Panc1 (cell line): ENCODE measurements at regions not wholly inside any gene's neighbourhood (a gene's known extent, or its start where the extent isn't known, plus 50 kb on each side); places are given as distances from the start of the nearest gene placed in this dataset.

Experiments
- ATAC-seq: fragments of 200-7000 bp; cut with Tn5 transposase; 2 replicates; pipeline ENCODE4 v1.9.1; 2020; ENCODE audit warnings: mild to moderate bottlenecking, moderate library complexity
- BruUV-seq: library from RNA; stranded (reverse); fragments of 400-500 nt; replicated peaks from 2 replicates; lab custom pipeline; 2021; lab: Mats Ljungman, UMichigan
- CTCF ChIA-PET: fragments of 300-600 bp; sonication (Branson Sonifier 250); formaldehyde crosslinking; loops from one replicate; lab custom pipeline; 2022; ENCODE audit warnings: antibody characterized with exemption; lab: Charles Lee
- POLR2A ChIA-PET: fragments of 300-600 bp; sonication (Branson Sonifier 250); formaldehyde crosslinking; loops from one replicate; lab custom pipeline; 2022; ENCODE audit warnings: antibody characterized with exemption; lab: Charles Lee
- DNase-seq: peaks from one replicate; pipeline ENCODE4 v3.0.0-alpha.2; 2010; ENCODE audit warnings: low read depth, low spot score
- H3K27ac ChIP-seq: 2 replicates; pipeline ENCODE4 v1.5.1; 2011; ENCODE audit warnings: mild to moderate bottlenecking, low read length, inconsistent platforms
- H3K27me3 ChIP-seq: fragments of 200-500 bp; sonication (Bioruptor generic); 2 replicates; pipeline ENCODE4 v1.6.0; 2014; ENCODE audit warnings: low read length, inconsistent platforms; ENCODE audit not compliant: control insufficient read depth, insufficient read depth
- H3K36me3 ChIP-seq: fragments of 200-500 bp; sonication (Bioruptor generic); 2 replicates; pipeline ENCODE4 v1.5.1; 2014; ENCODE audit warnings: inconsistent platforms, mild to moderate bottlenecking, low read length, moderate library complexity; ENCODE audit not compliant: control insufficient read depth, insufficient read depth
- H3K4me1 ChIP-seq: 2 replicates; pipeline ENCODE4 v1.5.1; 2011; ENCODE audit warnings: inconsistent platforms, mild to moderate bottlenecking, low read length, moderate library complexity; ENCODE audit not compliant: control insufficient read depth, insufficient read depth
- H3K4me3 ChIP-seq, 2 experiments: 2 replicates each; pipeline ENCODE4 v1.5.1; 2011 to 2012; ENCODE audit warnings: low read depth in 2 of 2, low read length in 2 of 2, mild to moderate bottlenecking in 2 of 2, inconsistent platforms in 1 of 2, moderate library complexity in 1 of 2
- H3K9me3 ChIP-seq: fragments of 200-500 bp; sonication (Bioruptor generic); 2 replicates; pipeline ENCODE4 v1.5.1; 2014; ENCODE audit warnings: low read depth, mild to moderate bottlenecking, inconsistent platforms, low read length, moderate library complexity; ENCODE audit not compliant: control insufficient read depth, insufficient read depth
- POLR2AphosphoS5 ChIP-seq: IDR thresholded peaks from 2 replicates; pipeline ENCODE4 v1.6.1; 2012; ENCODE audit warnings: mild to moderate bottlenecking, low read depth, low read length, moderate library complexity
- SIN3A ChIP-seq: IDR thresholded peaks from 2 replicates; pipeline ENCODE4 v1.6.1; 2012; ENCODE audit warnings: low read depth, mild to moderate bottlenecking, low read length, moderate library complexity, borderline replicate concordance; ENCODE audit not compliant: insufficient read depth
- TCF7L2 ChIP-seq: IDR thresholded peaks from 2 replicates; pipeline ENCODE4 v1.6.1; 2011; ENCODE audit warnings: mild to moderate bottlenecking, low read depth, low read length, inconsistent platforms
- in situ Hi-C: cut with HindIII; loops from 2 replicates; pipeline ENCODE4 v1.10.0; 2016; ENCODE audit warnings: low sequenced_read_pairs, low pct_unique_long_range_greater_than_20kb
- intact Hi-C: fragments of 100-400 bp; cut with micrococcal nuclease; formaldehyde crosslinking; loops from one replicate; pipeline ENCODE4 v1.10.0; 2022; ENCODE audit not compliant: unreplicated experiment
- TF ChIP-seq, protein P1 (sequence below): fragments of 450-650 bp; IDR thresholded peaks from 2 replicates; pipeline ENCODE4 v1.5.1; 2017; ENCODE audit warnings: mild to moderate bottlenecking
- TF ChIP-seq, protein P2 (sequence below), 2 experiments: IDR thresholded peaks; 2 replicates each; pipeline ENCODE4 v1.6.1; 2011 to 2012; ENCODE audit warnings: low read depth in 2 of 2, control low read depth in 1 of 2, low read length in 1 of 2, mild to moderate bottlenecking in 1 of 2, moderate library complexity in 1 of 2; ENCODE audit not compliant: insufficient read depth in 1 of 2

DNA sequence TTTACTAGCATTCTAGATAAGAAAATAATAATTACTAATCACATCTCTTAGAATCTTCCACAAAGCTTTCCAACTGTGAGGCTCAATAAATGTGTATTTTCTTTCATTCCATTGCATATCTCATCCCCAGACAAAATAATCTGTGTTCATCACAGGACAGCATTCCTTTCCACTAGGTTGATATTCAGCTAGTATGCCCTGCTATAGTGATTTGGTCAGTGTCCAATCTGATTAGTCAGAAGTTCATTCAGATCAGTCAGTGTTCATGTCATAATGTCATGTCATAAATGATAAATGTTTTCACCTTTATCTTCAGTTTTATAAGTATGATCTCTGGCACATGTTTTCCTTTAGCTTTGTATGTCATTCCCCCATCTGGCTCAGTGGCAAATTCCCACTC lies 611.4 kb downstream of the KCTD8 start:
- TF ChIP-seq POLR2AphosphoS5 (no peak), TCF7L2 (no peak), SIN3A (no peak)
- TF ChIP-seq, protein P1, sequence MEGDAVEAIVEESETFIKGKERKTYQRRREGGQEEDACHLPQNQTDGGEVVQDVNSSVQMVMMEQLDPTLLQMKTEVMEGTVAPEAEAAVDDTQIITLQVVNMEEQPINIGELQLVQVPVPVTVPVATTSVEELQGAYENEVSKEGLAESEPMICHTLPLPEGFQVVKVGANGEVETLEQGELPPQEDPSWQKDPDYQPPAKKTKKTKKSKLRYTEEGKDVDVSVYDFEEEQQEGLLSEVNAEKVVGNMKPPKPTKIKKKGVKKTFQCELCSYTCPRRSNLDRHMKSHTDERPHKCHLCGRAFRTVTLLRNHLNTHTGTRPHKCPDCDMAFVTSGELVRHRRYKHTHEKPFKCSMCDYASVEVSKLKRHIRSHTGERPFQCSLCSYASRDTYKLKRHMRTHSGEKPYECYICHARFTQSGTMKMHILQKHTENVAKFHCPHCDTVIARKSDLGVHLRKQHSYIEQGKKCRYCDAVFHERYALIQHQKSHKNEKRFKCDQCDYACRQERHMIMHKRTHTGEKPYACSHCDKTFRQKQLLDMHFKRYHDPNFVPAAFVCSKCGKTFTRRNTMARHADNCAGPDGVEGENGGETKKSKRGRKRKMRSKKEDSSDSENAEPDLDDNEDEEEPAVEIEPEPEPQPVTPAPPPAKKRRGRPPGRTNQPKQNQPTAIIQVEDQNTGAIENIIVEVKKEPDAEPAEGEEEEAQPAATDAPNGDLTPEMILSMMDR: no peak
- TF ChIP-seq, protein P2, sequence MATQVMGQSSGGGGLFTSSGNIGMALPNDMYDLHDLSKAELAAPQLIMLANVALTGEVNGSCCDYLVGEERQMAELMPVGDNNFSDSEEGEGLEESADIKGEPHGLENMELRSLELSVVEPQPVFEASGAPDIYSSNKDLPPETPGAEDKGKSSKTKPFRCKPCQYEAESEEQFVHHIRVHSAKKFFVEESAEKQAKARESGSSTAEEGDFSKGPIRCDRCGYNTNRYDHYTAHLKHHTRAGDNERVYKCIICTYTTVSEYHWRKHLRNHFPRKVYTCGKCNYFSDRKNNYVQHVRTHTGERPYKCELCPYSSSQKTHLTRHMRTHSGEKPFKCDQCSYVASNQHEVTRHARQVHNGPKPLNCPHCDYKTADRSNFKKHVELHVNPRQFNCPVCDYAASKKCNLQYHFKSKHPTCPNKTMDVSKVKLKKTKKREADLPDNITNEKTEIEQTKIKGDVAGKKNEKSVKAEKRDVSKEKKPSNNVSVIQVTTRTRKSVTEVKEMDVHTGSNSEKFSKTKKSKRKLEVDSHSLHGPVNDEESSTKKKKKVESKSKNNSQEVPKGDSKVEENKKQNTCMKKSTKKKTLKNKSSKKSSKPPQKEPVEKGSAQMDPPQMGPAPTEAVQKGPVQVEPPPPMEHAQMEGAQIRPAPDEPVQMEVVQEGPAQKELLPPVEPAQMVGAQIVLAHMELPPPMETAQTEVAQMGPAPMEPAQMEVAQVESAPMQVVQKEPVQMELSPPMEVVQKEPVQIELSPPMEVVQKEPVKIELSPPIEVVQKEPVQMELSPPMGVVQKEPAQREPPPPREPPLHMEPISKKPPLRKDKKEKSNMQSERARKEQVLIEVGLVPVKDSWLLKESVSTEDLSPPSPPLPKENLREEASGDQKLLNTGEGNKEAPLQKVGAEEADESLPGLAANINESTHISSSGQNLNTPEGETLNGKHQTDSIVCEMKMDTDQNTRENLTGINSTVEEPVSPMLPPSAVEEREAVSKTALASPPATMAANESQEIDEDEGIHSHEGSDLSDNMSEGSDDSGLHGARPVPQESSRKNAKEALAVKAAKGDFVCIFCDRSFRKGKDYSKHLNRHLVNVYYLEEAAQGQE (IDR thresholded peaks at IDR 0.05; ENCODE audit: insufficient read depth in 1 of 2, low read depth in 2 of 2, low read length in 1 of 2): no peak
- ATAC-seq (no peak), DNase-seq (no peak)
- intact Hi-C loops (no loop called here), in situ Hi-C loops (no loop called here)
- Histone ChIP-seq H3K36me3 (no peaks in the 10 kb centered on the region), H3K9me3 (no peaks in the 10 kb centered on the region), H3K27me3 (no peaks in the 10 kb centered on the region), H3K4me3 (no peak overlapping the region), H3K4me1 (no peaks in the 10 kb centered on the region), H3K27ac (no peak overlapping the region)
- ChIA-PET POLR2A (no interaction called here), CTCF (no interaction called here)
- no TSS peak for BruUV-seq

DNA sequence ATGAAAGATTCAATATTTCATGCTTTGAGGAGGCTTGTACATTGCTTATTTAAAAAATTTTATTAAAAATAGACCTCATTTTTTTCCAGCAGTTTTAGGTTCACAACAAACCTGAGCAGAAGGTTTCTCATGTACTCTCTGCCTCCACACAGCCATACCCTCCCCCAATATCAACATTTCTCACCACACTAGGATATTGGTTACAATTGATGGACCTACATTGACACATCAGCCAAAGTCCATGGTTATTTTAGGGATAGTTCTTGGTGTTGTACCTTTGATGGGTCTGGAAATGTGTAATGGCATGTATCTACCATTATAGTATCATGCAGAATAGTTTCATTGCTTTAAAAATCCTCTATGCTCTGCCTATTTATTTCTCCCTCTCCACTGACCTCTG lies 611.0 kb downstream of the KCTD8 start:
- TF ChIP-seq, protein P1: no peak
- TF ChIP-seq, protein P2 (IDR thresholded peaks at IDR 0.05; ENCODE audit: insufficient read depth in 1 of 2, low read depth in 2 of 2, low read length in 1 of 2): no peak
- no peak for TF ChIP-seq POLR2AphosphoS5
- no peak for TF ChIP-seq TCF7L2
- no peak for TF ChIP-seq SIN3A
- H3K9me3 ChIP-seq: no peaks in the 10 kb centered on the region
- no peaks in the 10 kb centered on the region for H3K27me3 ChIP-seq
- H3K36me3 ChIP-seq: no peaks in the 10 kb centered on the region
- ChIA-PET CTCF (no interaction called here), POLR2A (no interaction called here)
- in situ Hi-C loops (no loop called here), intact Hi-C loops (no loop called here)
- H3K27ac ChIP-seq: no peak overlapping the region
- H3K4me3 ChIP-seq: no peak overlapping the region
- ATAC-seq (no peak), DNase-seq (no peak)
- no peaks in the 10 kb centered on the region for H3K4me1 ChIP-seq
- BruUV-seq: no TSS peak
